ENCODE measurements at regions not wholly inside any gene's neighbourhood (a gene's known extent, or its start where the extent isn't known, plus 50 kb on each side); places are given as distances from the start of the nearest gene placed in this dataset.

DNA sequence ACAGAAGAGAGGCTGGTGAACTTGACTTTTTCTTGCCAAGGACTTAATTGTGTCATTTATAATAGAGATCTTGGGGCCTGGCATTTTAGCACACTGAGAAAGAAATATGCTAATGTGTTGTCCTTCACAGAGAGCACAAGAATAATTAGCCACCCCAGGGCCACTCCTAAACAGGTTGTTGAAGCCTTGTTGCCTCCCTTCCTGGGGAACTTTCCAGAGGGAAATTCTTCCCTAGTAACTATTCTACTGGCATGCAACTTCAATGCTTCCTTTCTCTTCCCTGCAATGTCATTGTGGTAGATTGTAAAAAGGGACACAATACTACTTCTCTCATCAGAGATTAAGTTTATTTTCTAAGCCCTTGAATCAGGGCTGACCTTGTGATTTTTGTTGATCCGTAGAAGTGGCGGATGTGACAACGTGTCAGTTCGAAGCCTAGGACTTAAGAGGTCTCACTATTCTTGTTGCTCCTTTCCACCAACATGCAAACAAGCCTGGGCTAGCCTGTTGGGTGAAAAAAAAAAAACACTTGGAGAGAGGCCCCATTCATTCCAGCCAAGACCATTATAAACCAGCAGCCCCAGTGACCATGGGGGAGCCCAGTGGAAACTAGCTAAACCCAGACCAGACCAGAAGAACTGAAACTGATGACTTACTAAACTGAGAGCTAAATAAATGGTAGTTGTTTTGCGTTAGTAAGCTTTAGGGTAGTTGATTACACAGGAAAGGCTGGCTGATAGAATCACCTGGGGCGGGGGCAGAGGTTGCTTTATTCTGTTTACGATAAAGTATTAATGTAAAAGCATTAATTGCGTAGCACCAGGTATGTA, 287.2 kb downstream of the SHQ1 start:
- TF ChIP-seq, protein P1, sequence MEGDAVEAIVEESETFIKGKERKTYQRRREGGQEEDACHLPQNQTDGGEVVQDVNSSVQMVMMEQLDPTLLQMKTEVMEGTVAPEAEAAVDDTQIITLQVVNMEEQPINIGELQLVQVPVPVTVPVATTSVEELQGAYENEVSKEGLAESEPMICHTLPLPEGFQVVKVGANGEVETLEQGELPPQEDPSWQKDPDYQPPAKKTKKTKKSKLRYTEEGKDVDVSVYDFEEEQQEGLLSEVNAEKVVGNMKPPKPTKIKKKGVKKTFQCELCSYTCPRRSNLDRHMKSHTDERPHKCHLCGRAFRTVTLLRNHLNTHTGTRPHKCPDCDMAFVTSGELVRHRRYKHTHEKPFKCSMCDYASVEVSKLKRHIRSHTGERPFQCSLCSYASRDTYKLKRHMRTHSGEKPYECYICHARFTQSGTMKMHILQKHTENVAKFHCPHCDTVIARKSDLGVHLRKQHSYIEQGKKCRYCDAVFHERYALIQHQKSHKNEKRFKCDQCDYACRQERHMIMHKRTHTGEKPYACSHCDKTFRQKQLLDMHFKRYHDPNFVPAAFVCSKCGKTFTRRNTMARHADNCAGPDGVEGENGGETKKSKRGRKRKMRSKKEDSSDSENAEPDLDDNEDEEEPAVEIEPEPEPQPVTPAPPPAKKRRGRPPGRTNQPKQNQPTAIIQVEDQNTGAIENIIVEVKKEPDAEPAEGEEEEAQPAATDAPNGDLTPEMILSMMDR (IDR thresholded peaks at IDR 0.05; ENCODE audit: insufficient read depth, low read length, poor library complexity, severe bottlenecking) = no peak
- TF ChIP-seq EZH2phosphoT487 (conservative IDR thresholded peaks at IDR 0.05; ENCODE audit: low read length) = no peak

Measured in SU-DHL-6 (cell line).